ENCODE measurements at regions not wholly inside any gene's neighbourhood (a gene's known extent, or its start where the extent isn't known, plus 50 kb on each side); places are given as distances from the start of the nearest gene placed in this dataset.

GRCh38 chr12:58513301-58513834, 406.9 kb downstream of the LRIG3 start:
- Histone ChIP-seq H3K36me3 (ENCODE audit: low read depth) (no peaks in the 10 kb centered on the region), H3K4me3 (no peak overlapping the region), H3K9me3 (peaks cover 10% of the 10 kb centered on the region), H3K4me1 (ENCODE audit: low read depth) (no peaks in the 10 kb centered on the region)
- TF ChIP-seq CTCF (IDR thresholded peaks at IDR 0.05) = no peak
- intact Hi-C loops (cut with DNase I, micrococcal nuclease) = no loop called here
- no peak for ATAC-seq
- DNase-seq = no peak

DNA sequence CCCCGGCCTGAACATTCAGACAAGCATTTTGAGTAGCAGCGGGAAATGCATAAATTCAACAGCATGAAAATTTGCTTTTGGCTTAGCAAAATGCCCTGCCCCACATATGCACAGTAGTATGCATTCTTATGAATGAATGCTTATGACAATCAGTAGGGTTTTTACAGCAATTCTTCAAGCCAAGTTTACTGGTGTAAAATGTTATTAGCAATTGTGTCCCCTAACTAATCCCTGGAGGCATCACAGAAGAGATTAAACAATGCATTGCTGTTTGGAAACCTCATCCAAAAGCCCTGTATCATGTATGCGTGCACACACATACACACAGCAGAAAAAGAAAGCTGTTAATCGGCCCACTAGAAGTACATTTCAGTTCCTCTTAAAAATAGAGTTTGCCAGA, 406.5 kb downstream of the LRIG3 start:
- Histone ChIP-seq H3K9me3 (peaks cover 13% of the 10 kb centered on the region), H3K4me3 (no peak overlapping the region), H3K4me1 (ENCODE audit: low read depth) (no peaks in the 10 kb centered on the region), H3K36me3 (ENCODE audit: low read depth) (no peaks in the 10 kb centered on the region)
- no peak for TF ChIP-seq CTCF (IDR thresholded peaks at IDR 0.05)
- DNase-seq (no peak), ATAC-seq (no peak)
- intact Hi-C loops (cut with DNase I, micrococcal nuclease) = no loop called here

DNA sequence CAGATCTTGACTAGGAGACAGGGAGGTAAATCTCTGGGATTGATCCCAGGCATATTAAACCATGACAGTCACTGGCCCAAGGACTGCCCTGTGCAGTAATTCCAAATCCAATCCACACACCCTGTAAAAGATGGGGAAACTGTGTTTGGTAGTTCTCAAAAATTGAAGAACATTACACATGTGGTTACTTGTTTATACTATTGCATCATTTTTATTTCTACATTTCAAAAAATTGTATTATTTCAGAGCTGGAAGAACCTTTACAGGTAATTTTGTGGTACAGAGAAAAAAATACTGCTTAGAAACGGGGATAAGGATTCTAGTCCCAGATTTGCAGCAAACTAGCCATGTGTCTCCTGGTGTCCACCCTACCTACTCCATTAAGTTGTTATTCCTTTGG, 400.5 kb downstream of the LRIG3 start:
- intact Hi-C loops (cut with DNase I, micrococcal nuclease) = no loop called here
- ATAC-seq (no peak), DNase-seq (no peak)
- no peaks in the 10 kb centered on the region for H3K36me3 ChIP-seq (ENCODE audit: low read depth)
- no peak for TF ChIP-seq CTCF (IDR thresholded peaks at IDR 0.05)
- no peak overlapping the region for H3K4me3 ChIP-seq
- H3K9me3 ChIP-seq = peaks cover 13% of the 10 kb centered on the region
- H3K4me1 ChIP-seq (ENCODE audit: low read depth) = no peaks in the 10 kb centered on the region

DNA sequence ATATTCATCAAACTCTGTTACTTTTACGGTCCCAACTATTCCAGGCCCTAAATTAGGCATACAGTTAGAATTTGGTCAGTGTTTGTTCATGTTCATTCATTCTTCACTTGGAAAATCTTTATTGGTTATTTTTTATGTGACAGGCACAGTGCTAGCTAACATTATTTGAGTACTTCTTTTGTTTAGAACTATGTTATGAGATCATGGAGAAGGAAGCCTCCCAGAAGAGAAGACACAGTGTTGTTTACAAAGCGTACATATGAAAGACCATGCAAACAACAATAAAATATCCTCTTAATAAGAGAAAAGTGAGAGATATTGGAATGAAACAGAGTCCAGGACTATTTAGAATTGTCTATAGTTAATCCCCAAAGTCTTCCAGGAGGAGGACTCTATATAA, 399.2 kb downstream of the LRIG3 start:
- intact Hi-C loops (cut with DNase I, micrococcal nuclease) = no loop called here

GRCh38 chr12:58521796-58522195, 398.5 kb downstream of the LRIG3 start:
- ATAC-seq (no peak), DNase-seq (no peak)
- Histone ChIP-seq H3K4me3 (no peak overlapping the region), H3K9me3 (peaks cover 13% of the 10 kb centered on the region), H3K36me3 (ENCODE audit: low read depth) (no peaks in the 10 kb centered on the region), H3K4me1 (ENCODE audit: low read depth) (no peaks in the 10 kb centered on the region)
- TF ChIP-seq CTCF (IDR thresholded peaks at IDR 0.05) = no peak
- intact Hi-C loops (cut with DNase I, micrococcal nuclease) = no loop called here

More for the DNA sequence above, 399.2 kb downstream of the LRIG3 start:
- Histone ChIP-seq H3K36me3 (ENCODE audit: low read depth) (no peaks in the 10 kb centered on the region), H3K4me1 (ENCODE audit: low read depth) (no peaks in the 10 kb centered on the region), H3K4me3 (no peak overlapping the region), H3K9me3 (peaks cover 13% of the 10 kb centered on the region)
- ATAC-seq (no peak), DNase-seq (no peak)
- TF ChIP-seq CTCF (IDR thresholded peaks at IDR 0.05) = no peak

DNA sequence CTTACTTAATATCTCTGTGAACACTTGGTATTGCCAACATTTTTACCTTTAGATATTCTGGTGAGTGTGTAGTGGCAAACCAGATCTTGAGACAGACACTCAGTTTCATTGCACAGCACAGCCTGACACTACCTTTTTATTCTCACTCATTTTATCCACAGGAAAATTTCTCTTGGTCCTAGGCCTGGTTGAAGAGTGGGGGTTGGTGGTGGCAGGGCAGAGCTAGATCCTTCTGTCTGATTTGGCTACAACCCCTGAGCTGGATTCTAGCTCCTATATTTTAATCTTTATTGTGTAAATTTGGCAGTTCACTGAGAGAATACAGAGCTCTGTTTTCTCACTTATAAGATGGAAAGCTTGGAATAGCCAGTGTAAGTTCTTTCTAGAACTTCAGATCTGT, 396.9 kb downstream of the LRIG3 start:
- ATAC-seq = no peak
- Histone ChIP-seq H3K4me1 (ENCODE audit: low read depth) (no peaks in the 10 kb centered on the region), H3K36me3 (ENCODE audit: low read depth) (no peaks in the 10 kb centered on the region), H3K4me3 (no peak overlapping the region), H3K9me3 (peaks cover 4% of the 10 kb centered on the region)
- intact Hi-C loops (cut with DNase I, micrococcal nuclease) = no loop called here
- no peak for TF ChIP-seq CTCF (IDR thresholded peaks at IDR 0.05)
- no peak for DNase-seq
